HepG2 (cell line): ENCODE measurements at regions not wholly inside any gene's neighbourhood (a gene's known extent, or its start where the extent isn't known, plus 50 kb on each side); places are given as distances from the start of the nearest gene placed in this dataset.

ENCODE experiments used
- ATAD3A ChIP-seq: sonication (generic); formaldehyde crosslinking; IDR thresholded peaks from 2 replicates; pipeline ENCODE4 v1.4.0; 2020; ENCODE audit warnings: missing genetic modification reagents
- HNF1B ChIP-seq: sonication (generic); formaldehyde crosslinking; IDR thresholded peaks from 2 replicates; pipeline ENCODE4 v1.5.1; 2020; ENCODE audit warnings: mild to moderate bottlenecking, moderate library complexity, missing genetic modification reagents
- NCOA1 ChIP-seq: sonication (generic); formaldehyde crosslinking; IDR thresholded peaks from 2 replicates; pipeline ENCODE4 v1.9.0; 2021; ENCODE audit warnings: missing genetic modification reagents

GRCh38 chrY:7936831-7937230 lies 1025.3 kb upstream of the AMELY start:
- TF ChIP-seq NCOA1 (CRISPR knock-in tag) (no peak), ATAD3A (CRISPR knock-in tag) (no peak), HNF1B (CRISPR knock-in tag) (no peak)
